ENCODE measurements at regions not wholly inside any gene's neighbourhood (a gene's known extent, or its start where the extent isn't known, plus 50 kb on each side); places are given as distances from the start of the nearest gene placed in this dataset.

GRCh38 chr3:173275740-173276139, 121.8 kb upstream of the NLGN1 start:
- TF ChIP-seq TCF7 (CRISPR knock-in tag; IDR thresholded peaks at IDR 0.05; ENCODE audit: low read depth): no peak
- no peak for TF ChIP-seq FOXK1 (CRISPR knock-in tag; IDR thresholded peaks at IDR 0.05)
